ENCODE measurements at regions not wholly inside any gene's neighbourhood (a gene's known extent, or its start where the extent isn't known, plus 50 kb on each side); places are given as distances from the start of the nearest gene placed in this dataset.

DNA sequence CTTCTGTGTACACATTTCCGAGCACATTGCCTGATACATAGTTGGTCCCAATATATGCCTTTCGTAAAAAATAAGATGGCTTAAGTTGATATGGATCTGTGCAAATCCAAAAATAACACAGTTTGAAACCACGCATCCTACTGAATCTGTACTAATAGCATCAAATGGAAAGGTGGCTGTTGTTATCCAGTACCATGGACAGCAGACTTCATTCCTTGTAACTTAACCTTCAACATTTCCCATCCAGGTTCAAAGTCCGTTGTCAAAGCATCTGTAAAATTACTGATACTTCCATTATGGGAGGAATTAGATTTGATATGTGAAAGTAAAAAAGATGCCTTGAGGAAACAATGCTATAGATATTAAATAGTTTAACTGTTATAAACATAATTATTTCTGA is 65.5 kb upstream of the C3orf49 start:
- TF ChIP-seq, protein P1, sequence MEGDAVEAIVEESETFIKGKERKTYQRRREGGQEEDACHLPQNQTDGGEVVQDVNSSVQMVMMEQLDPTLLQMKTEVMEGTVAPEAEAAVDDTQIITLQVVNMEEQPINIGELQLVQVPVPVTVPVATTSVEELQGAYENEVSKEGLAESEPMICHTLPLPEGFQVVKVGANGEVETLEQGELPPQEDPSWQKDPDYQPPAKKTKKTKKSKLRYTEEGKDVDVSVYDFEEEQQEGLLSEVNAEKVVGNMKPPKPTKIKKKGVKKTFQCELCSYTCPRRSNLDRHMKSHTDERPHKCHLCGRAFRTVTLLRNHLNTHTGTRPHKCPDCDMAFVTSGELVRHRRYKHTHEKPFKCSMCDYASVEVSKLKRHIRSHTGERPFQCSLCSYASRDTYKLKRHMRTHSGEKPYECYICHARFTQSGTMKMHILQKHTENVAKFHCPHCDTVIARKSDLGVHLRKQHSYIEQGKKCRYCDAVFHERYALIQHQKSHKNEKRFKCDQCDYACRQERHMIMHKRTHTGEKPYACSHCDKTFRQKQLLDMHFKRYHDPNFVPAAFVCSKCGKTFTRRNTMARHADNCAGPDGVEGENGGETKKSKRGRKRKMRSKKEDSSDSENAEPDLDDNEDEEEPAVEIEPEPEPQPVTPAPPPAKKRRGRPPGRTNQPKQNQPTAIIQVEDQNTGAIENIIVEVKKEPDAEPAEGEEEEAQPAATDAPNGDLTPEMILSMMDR (IDR thresholded peaks at IDR 0.05) = no peak
- no peak for TF ChIP-seq POLR2A (IDR thresholded peaks at IDR 0.05)
